Calu3 (cell line): ENCODE measurements at regions not wholly inside any gene's neighbourhood (a gene's known extent, or its start where the extent isn't known, plus 50 kb on each side); places are given as distances from the start of the nearest gene placed in this dataset.

Experiments used
- BruUV-seq: library from RNA; stranded (reverse); fragments of 400-500 nt; replicated peaks from 2 replicates; lab custom pipeline; 2021; lab: Mats Ljungman, UMichigan
- CTCF ChIA-PET: fragments of 300-600 bp; sonication (Branson Sonifier 250); formaldehyde crosslinking; loops from one replicate; lab custom pipeline; 2022; ENCODE audit warnings: antibody characterized with exemption; lab: Charles Lee
- DNase-seq: peaks from one replicate; pipeline ENCODE4 v3.0.0; 2022
- H3K27ac Mint-ChIP-seq: one replicate; pipeline ENCODE4 v1.8.0; 2022; ENCODE audit warnings: mixed read lengths; ENCODE audit not compliant: unreplicated experiment
- H3K27me3 Mint-ChIP-seq: one replicate; pipeline ENCODE4 v1.8.0; 2022; ENCODE audit warnings: mixed read lengths; ENCODE audit not compliant: unreplicated experiment
- H3K36me3 Mint-ChIP-seq: one replicate; pipeline ENCODE4 v1.8.0; 2022; ENCODE audit warnings: mild to moderate bottlenecking, moderate library complexity, mixed read lengths; ENCODE audit not compliant: insufficient read depth, unreplicated experiment
- H3K4me1 Mint-ChIP-seq: one replicate; pipeline ENCODE4 v1.8.0; 2022; ENCODE audit warnings: mild to moderate bottlenecking, low read depth, mixed read lengths; ENCODE audit not compliant: unreplicated experiment
- H3K4me3 Mint-ChIP-seq: one replicate; pipeline ENCODE4 v1.8.0; 2022; ENCODE audit warnings: mild to moderate bottlenecking, low read depth, moderate library complexity, mixed read lengths; ENCODE audit not compliant: unreplicated experiment
- H3K9me3 Mint-ChIP-seq: one replicate; pipeline ENCODE4 v1.8.0; 2022; ENCODE audit warnings: low read depth, mixed read lengths; ENCODE audit not compliant: unreplicated experiment
- intact Hi-C: fragments of 100-400 bp; cut with micrococcal nuclease; formaldehyde crosslinking; loops from one replicate; pipeline ENCODE4 v1.10.0; 2022; ENCODE audit not compliant: unreplicated experiment
- TF ChIP-seq, protein P1 (sequence below): fragments of 200-600 bp; IDR thresholded peaks from one replicate; pipeline ENCODE4 v1.8.0; 2022; ENCODE audit warnings: antibody characterized with exemption; ENCODE audit not compliant: unreplicated experiment

DNA sequence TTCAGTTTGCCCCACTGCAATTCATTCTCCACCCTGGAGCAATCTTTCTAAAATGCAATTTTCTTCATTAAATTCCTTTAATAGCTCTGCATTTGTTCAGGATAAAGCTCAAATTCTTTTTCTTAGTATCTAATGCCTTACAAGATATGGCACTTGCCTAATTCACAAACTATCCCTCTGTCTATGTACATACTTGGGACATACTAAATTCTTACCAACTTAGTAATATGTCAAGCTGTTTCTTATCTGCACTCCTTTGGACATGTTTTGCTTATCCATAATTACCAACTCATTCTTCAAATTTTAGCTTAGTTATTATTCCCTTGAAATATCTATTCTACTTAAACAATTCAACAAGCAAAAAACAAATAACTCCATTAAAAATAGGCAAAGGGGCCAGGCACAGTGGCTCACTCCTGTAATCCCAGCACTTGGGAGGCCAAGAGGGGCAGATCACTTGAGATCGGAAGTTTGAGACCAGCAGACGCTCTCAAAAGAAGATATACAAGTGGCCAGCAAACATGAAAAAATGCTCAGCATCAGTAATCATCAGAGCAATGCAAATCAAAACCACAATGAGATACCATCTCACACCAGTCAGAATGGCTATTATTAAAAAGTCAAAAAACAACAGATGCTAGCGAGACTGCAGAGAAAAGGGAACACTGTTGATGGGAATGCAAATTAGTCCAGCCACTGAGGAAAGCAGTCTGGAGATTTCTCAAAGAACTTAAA lies 96.9 kb downstream of the FAM76B start:
- no peak overlapping the region for H3K27ac Mint-ChIP-seq

GRCh38 chr11:95690100-95690499 lies 99.5 kb downstream of the FAM76B start:
- CTCF ChIA-PET, result no interaction called here
- TF ChIP-seq, protein P1, sequence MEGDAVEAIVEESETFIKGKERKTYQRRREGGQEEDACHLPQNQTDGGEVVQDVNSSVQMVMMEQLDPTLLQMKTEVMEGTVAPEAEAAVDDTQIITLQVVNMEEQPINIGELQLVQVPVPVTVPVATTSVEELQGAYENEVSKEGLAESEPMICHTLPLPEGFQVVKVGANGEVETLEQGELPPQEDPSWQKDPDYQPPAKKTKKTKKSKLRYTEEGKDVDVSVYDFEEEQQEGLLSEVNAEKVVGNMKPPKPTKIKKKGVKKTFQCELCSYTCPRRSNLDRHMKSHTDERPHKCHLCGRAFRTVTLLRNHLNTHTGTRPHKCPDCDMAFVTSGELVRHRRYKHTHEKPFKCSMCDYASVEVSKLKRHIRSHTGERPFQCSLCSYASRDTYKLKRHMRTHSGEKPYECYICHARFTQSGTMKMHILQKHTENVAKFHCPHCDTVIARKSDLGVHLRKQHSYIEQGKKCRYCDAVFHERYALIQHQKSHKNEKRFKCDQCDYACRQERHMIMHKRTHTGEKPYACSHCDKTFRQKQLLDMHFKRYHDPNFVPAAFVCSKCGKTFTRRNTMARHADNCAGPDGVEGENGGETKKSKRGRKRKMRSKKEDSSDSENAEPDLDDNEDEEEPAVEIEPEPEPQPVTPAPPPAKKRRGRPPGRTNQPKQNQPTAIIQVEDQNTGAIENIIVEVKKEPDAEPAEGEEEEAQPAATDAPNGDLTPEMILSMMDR, result no peak
- BruUV-seq, result no TSS peak

More for the DNA sequence above, 96.9 kb downstream of the FAM76B start:
- Mint-ChIP-seq H3K27me3 (no peaks in the 10 kb centered on the region), H3K9me3 (no peaks in the 10 kb centered on the region), H3K4me3 (no peak overlapping the region), H3K36me3 (no peaks in the 10 kb centered on the region), H3K4me1 (no peaks in the 10 kb centered on the region)
- intact Hi-C loops, result no loop called here
- CTCF ChIA-PET, result no interaction called here
- no peak for DNase-seq
- BruUV-seq, result no TSS peak
- TF ChIP-seq, protein P1, result no peak

GRCh38 chr11:95688501-95689222 lies 100.9 kb downstream of the FAM76B start:
- Mint-ChIP-seq H3K27me3 (no peaks in the 10 kb centered on the region), H3K4me1 (no peaks in the 10 kb centered on the region), H3K27ac (no peak overlapping the region), H3K36me3 (no peaks in the 10 kb centered on the region), H3K4me3 (no peak overlapping the region), H3K9me3 (no peaks in the 10 kb centered on the region)
- no TSS peak for BruUV-seq
- CTCF ChIA-PET, result no interaction called here
- TF ChIP-seq, protein P1, result no peak
- no peak for DNase-seq
- intact Hi-C loops, result loop anchor here (10.0 kb wide), 1 partner anchor 454 kb away; the partner anchor contains the start of gene SESN3

More at GRCh38 chr11:95690100-95690499, 99.5 kb downstream of the FAM76B start:
- Mint-ChIP-seq H3K27me3 (no peaks in the 10 kb centered on the region), H3K36me3 (no peaks in the 10 kb centered on the region), H3K9me3 (no peaks in the 10 kb centered on the region), H3K27ac (no peak overlapping the region), H3K4me1 (no peaks in the 10 kb centered on the region), H3K4me3 (no peak overlapping the region)
- DNase-seq, result no peak
- intact Hi-C loops, result no loop called here

DNA sequence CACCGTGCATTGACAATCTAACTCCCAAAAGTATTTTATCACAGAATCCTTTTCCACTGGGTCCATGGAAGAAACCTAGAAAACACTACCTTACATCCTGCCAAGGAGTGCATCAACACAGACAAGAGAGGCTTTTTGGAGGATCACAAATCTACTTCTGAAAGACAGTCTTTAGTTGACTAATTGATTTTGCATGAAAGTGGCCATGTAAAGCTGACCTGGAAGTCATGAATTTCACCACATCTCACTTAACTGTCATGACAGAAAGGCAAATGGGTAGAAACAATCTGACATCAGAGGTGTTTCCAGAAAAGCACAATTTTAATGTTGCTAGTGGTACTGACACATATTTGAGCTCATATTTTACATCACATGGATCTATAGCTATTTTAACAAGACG lies 101.6 kb downstream of the FAM76B start:
- intact Hi-C loops, result loop anchor here (10.0 kb wide), 1 partner anchor 453 kb away; the partner anchor contains the start of gene SESN3
- TF ChIP-seq, protein P1, result no peak
- Mint-ChIP-seq H3K9me3 (no peaks in the 10 kb centered on the region), H3K27me3 (no peaks in the 10 kb centered on the region), H3K36me3 (no peaks in the 10 kb centered on the region), H3K4me3 (no peak overlapping the region), H3K4me1 (no peaks in the 10 kb centered on the region), H3K27ac (no peak overlapping the region)
- DNase-seq, result no peak
- CTCF ChIA-PET, result no interaction called here
- BruUV-seq, result no TSS peak
